HCT116 (cell line): ENCODE measurements at regions not wholly inside any gene's neighbourhood (a gene's known extent, or its start where the extent isn't known, plus 50 kb on each side); places are given as distances from the start of the nearest gene placed in this dataset.

Source experiments
- ATAC-seq: fragments of 200-7000 bp; cut with Tn5 transposase; 2 replicates; pipeline ENCODE4 v1.9.1; 2020; ENCODE audit warnings: mild to moderate bottlenecking, moderate library complexity
- BruUV-seq: library from RNA; stranded (reverse); fragments of 400-500 nt; replicated peaks from 2 replicates; lab custom pipeline; 2021; lab: Mats Ljungman, UMichigan
- CTCF ChIA-PET: fragments of 300-600 bp; sonication (Branson Sonifier 250); formaldehyde crosslinking; loops from one replicate; lab custom pipeline; 2021; ENCODE audit warnings: antibody characterized with exemption; lab: Charles Lee
- POLR2A ChIA-PET: fragments of 300-600, 350-600 bp; sonication (Branson Sonifier 250); formaldehyde crosslinking; loops from one replicate; lab custom pipeline; 2021; ENCODE audit warnings: antibody characterized with exemption; lab: Charles Lee
- RAD21 ChIA-PET, 2 experiments: fragments of 300-600 bp; sonication (Branson Sonifier 250); formaldehyde crosslinking; loops; one replicate each; lab custom pipeline; 2023; ENCODE audit warnings: low total read pairs in 2 of 2; ENCODE audit not compliant: uncharacterized antibody in 2 of 2, unreplicated experiment in 2 of 2, low non-redundant PET in 1 of 2; lab: Charles Lee
- DNase-seq: peaks from one replicate; pipeline ENCODE4 v3.0.0-alpha.2; 2010; ENCODE audit warnings: low read depth, low spot score
- H2AFZ ChIP-seq: fragments of 200-600 bp; shearing (Covaris generic), sonication (generic); 2 replicates; pipeline ENCODE4 v1.6.1; 2017; ENCODE audit warnings: low read depth, mixed run types, mixed read lengths, antibody characterized with exemption, low read length; ENCODE audit not compliant: poor library complexity, severe bottlenecking
- H3K27ac ChIP-seq: 2 replicates; pipeline ENCODE4 v1.5.1; 2012; ENCODE audit warnings: low read depth, low read length
- H3K27me3 ChIP-seq: fragments of 200-600 bp; sonication (generic); 2 replicates; pipeline ENCODE4 v1.6.1; 2016; ENCODE audit warnings: mixed run types, low read length, mixed read lengths; ENCODE audit not compliant: insufficient read depth
- H3K36me3 ChIP-seq, 2 experiments: fragments of 200-500 bp in 1 of 2; fragments of 200-600 bp in 1 of 2; sonication (Bioruptor generic) in 1 of 2; sonication (generic) in 1 of 2; 2 replicates each; pipeline versions ENCODE4 v1.5.1 to v1.6.1; 2014 to 2016; ENCODE audit warnings: low read length in 2 of 2, inconsistent platforms in 1 of 2, mixed read lengths in 1 of 2, mixed run types in 1 of 2; ENCODE audit not compliant: insufficient read depth in 2 of 2, control insufficient read depth in 1 of 2
- H3K4me1 ChIP-seq, 2 experiments: fragments of 200-600 bp in 1 of 2; sonication (generic) in 1 of 2; 2 replicates each; pipeline versions ENCODE4 v1.5.1 to v1.6.1; 2012 to 2017; ENCODE audit warnings: low read length in 2 of 2, inconsistent platforms in 1 of 2, mild to moderate bottlenecking in 1 of 2, mixed read lengths in 1 of 2, mixed run types in 1 of 2, moderate library complexity in 1 of 2; ENCODE audit not compliant: insufficient read depth in 2 of 2, control insufficient read depth in 1 of 2
- H3K4me2 ChIP-seq: fragments of 200-600 bp; sonication (generic); 2 replicates; pipeline ENCODE4 v1.6.1; 2017; ENCODE audit warnings: mixed run types, low read length, mixed read lengths
- H3K4me3 ChIP-seq, 2 experiments: fragments of 200-600 bp in 1 of 2; sonication (generic) in 1 of 2; replicated peaks in 1 of 2; 2 replicates each; pipeline ENCODE4 v1.5.1; 2011 to 2016; ENCODE audit warnings: low read length in 2 of 2, control low read depth in 1 of 2, low read depth in 1 of 2, mild to moderate bottlenecking in 1 of 2, mixed read lengths in 1 of 2, mixed run types in 1 of 2
- H3K79me2 ChIP-seq: fragments of 200-600 bp; sonication (generic); 2 replicates; pipeline ENCODE4 v1.6.1; 2017; ENCODE audit warnings: mild to moderate bottlenecking, mixed run types, low read length, moderate library complexity, mixed read lengths; ENCODE audit not compliant: insufficient read depth
- H3K9ac ChIP-seq: fragments of 200-600 bp; sonication (generic); 2 replicates; pipeline ENCODE4 v1.6.1; 2016; ENCODE audit warnings: low read length, mixed read lengths
- H3K9me2 ChIP-seq: fragments of 200-600 bp; sonication (generic), shearing (Covaris generic); 2 replicates; pipeline ENCODE4 v1.6.1; 2017; ENCODE audit warnings: mixed run types, mild to moderate bottlenecking, moderate library complexity; ENCODE audit not compliant: insufficient read depth
- H3K9me3 ChIP-seq, 2 experiments: fragments of 200-500 bp in 1 of 2; fragments of 200-600 bp in 1 of 2; sonication (Bioruptor generic) in 1 of 2; sonication (generic) in 1 of 2; 2 replicates each; pipeline ENCODE4 v1.6.1; 2014 to 2017; ENCODE audit warnings: low read length in 2 of 2, mixed read lengths in 2 of 2, inconsistent platforms in 1 of 2, low read depth in 1 of 2, mild to moderate bottlenecking in 1 of 2, mixed run types in 1 of 2, moderate library complexity in 1 of 2; ENCODE audit not compliant: control insufficient read depth in 1 of 2, insufficient read depth in 1 of 2
- H4K20me1 ChIP-seq: fragments of 200-600 bp; sonication (generic), shearing (Covaris generic); 2 replicates; pipeline ENCODE4 v1.6.1; 2017; ENCODE audit warnings: mixed run types, mild to moderate bottlenecking, moderate library complexity; ENCODE audit not compliant: insufficient read depth
- POLR2AphosphoS5 ChIP-seq: IDR thresholded peaks from 2 replicates; pipeline ENCODE4 v1.6.1; 2011; ENCODE audit warnings: mild to moderate bottlenecking, low read depth, low read length, moderate library complexity
- SP1 ChIP-seq: IDR thresholded peaks from 2 replicates; pipeline ENCODE4 v1.6.1; 2012; ENCODE audit warnings: low read depth
- YY1 ChIP-seq: IDR thresholded peaks from 2 replicates; pipeline ENCODE4 v1.6.1; 2011; ENCODE audit warnings: low read length, low read depth, moderate library complexity, mild to moderate bottlenecking; ENCODE audit not compliant: insufficient replicate concordance; ENCODE audit errors: extremely low read depth
- ZFX ChIP-seq: fragments of 450-650 bp; IDR thresholded peaks from 2 replicates; pipeline ENCODE4 v1.6.1; 2017
- intact Hi-C: fragments of 100-400 bp; cut with micrococcal nuclease; formaldehyde crosslinking; loops from 2 replicates; pipeline ENCODE4 v1.10.0; 2022

- intact Hi-C loops, result no loop called here
- CTCF ChIA-PET, result no interaction called here
These were observed 431.7 kb downstream of the MBD2 start for GRCh38 chr18:53792762-53793161.

DNA sequence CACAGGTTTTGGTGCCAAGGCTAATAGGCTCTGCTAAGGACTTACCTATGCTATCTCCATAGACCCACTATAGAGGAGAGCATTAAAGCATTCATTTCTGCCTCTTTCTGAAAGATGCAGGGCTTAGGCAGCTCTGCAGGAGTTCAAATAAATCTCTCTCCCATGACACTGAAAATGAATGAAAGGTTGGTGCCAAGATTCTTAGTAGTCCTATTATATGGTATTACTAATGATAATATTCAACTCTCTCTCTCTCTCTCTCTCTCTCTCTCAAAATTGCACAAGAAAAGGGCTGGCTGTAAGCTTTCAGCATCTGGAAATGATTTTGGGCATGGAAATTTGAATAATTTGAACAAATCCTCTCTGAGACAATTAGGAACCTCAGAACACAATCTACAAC lies 433.7 kb downstream of the MBD2 start:
- DNase-seq (no peak), ATAC-seq (no peak)
- CTCF ChIA-PET, result no interaction called here
- Histone ChIP-seq H3K9me3 (peaks cover 0 to 4% of the 10 kb centered on the region in 2 experiments; a peak in 2 of 4 replicates), H3K4me1 (no peaks in the 10 kb centered on the region), H3K4me3 (no peak overlapping the region), H3K36me3 (no peaks in the 10 kb centered on the region), H3K9ac (no peak overlapping the region), H3K27me3 (no peaks in the 10 kb centered on the region), H3K27ac (no peak overlapping the region), H3K9me2 (no peaks in the 10 kb centered on the region), H2AFZ (no peak overlapping the region), H3K79me2 (no peaks in the 10 kb centered on the region), H3K4me2 (no peak overlapping the region), H4K20me1 (no peaks in the 10 kb centered on the region)
- BruUV-seq, result no TSS peak
- POLR2A ChIA-PET, result no interaction called here
- RAD21 ChIA-PET, result no interaction called here
- TF ChIP-seq SP1, result no peak
- no peak for TF ChIP-seq POLR2AphosphoS5
- intact Hi-C loops, result no loop called here

More at GRCh38 chr18:53792762-53793161, 431.7 kb downstream of the MBD2 start:
- Histone ChIP-seq H3K4me1 (no peaks in the 10 kb centered on the region), H3K9me2 (no peaks in the 10 kb centered on the region), H3K27me3 (no peaks in the 10 kb centered on the region), H3K36me3 (no peaks in the 10 kb centered on the region), H3K9ac (no peak overlapping the region), H3K9me3 (peaks cover 0 to 4% of the 10 kb centered on the region in 2 experiments; a peak in 2 of 4 replicates), H3K79me2 (no peaks in the 10 kb centered on the region), H4K20me1 (no peaks in the 10 kb centered on the region), H2AFZ (no peak overlapping the region), H3K4me2 (no peak overlapping the region), H3K4me3 (no peak overlapping the region), H3K27ac (no peak overlapping the region)
- POLR2A ChIA-PET, result no interaction called here
- RAD21 ChIA-PET, result no interaction called here
- DNase-seq (no peak), ATAC-seq (no peak)
- BruUV-seq, result no TSS peak
- TF ChIP-seq ZFX, result no peak
- TF ChIP-seq YY1, result no peak
